IPS DF 4.7 (cell line): ENCODE measurements at regions not wholly inside any gene's neighbourhood (a gene's known extent, or its start where the extent isn't known, plus 50 kb on each side); places are given as distances from the start of the nearest gene placed in this dataset.
A peak's percentile ranks its signal among the peaks of the same experiment; 100 is the strongest.
"Not testable (repeated sequence)": the region's sequence is repeated elsewhere in the genome, so short reads cannot be mapped to it uniquely, and the experiment has no call there.

Experiments used
- DNase-seq: peaks from one replicate; pipeline ENCODE4 v3.0.0-alpha.2; 2013; ENCODE audit warnings: low spot score; ENCODE audit errors: extremely low read depth

DNA sequence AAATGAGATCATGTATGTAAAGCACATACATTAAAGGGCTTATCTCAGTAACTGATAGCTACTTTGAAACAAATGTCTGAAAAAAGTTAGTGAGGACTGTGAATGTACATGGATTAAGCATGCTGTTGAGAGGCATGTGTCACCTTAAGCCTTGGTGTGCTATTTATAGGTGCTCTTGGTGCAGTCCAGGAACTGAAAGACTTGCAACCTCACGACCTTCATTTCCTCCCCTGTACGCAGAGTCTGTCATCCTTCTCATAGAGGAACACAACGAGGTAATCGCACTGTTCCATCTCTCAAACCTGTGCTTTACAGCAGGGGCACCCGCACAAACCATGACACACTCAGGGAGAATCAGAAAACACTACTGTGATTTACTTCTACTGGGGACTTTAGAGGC is 65.6 kb downstream of the UFM1 start:
- no peak for DNase-seq

DNA sequence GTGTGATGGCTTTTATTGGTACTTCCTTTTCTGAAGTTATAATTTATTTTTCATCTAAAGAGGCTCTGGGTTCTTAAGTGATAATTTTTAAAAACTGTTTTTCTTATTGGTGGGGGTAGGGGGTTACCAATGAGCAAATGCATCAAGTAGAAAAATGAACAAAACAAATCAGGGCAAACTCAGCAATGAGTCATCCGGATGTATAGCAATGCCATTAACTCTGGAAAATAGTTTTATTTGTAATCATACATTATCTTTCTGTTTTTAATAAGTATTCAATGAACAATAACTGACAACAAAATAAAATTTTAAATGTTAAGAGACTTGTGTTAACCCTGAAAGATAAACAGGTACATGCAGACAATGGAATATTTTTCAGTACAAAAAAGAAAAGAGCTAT is 67.6 kb downstream of the UFM1 start:
- no peak for DNase-seq

DNA sequence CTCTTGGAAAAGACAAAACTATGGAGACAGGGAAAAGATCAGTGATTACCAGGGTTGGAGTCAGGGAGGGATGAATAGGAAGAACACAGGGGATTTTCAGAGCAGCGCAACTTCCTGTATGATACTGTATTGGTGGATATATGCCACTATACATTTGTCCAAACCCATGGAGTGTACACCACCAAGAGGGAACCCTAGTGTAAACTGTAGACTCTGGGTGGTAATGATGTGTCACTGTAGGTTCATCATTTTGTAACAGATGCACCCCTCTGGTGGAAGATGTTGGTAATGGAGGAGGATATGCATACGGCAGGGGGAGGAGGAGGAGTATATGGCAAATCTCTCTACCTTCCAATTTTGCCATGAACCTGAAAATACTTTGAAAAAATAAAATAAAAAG is 68.1 kb downstream of the UFM1 start:
- DNase-seq: peak; percentile 7

DNA sequence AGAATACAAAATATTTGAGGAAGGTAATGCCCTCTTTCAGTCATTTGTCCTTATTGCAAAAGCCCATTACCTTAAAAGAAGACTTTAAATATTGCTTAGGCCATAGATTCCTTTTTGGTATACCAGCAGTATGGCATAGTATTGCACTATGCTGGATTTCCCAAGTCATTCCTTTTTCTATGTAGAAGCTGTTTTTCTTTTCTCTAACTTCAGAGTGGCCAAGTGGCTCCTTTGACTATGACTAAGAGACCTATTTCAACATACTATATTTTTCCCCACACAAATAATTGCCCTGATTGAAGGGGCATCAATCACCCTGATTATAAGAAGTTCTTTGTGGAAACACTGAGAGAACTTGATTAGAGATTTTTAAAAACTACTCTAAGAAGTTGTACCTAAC is 68.6 kb downstream of the UFM1 start:
- no peak for DNase-seq

DNA sequence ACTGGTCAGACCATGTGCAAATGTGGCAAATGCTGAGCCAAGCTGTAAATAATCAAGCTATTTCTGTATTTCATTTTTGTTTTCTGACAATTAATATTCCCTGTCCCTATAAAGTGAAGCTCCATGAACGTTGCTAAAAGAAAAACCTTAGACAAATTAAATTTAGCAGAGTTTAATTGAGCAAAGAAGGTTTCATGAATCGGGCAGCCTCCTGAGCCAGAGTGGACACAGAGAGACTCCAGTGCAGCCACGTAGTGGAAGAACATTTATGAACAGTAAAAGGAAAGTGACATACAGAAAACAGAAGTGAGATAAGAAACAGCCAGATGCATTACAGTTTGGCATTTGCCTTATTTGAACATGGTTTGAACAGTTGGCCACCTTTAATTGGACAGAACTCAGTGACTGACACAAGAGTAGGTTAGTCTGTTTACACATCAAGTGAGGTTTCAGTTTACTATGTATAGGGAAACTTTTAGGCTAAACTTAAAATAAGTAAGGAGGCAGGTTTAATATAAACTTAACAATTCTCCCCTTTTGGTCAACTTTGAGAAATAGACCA is 69.7 kb downstream of the UFM1 start:
- DNase-seq: no peak

DNA sequence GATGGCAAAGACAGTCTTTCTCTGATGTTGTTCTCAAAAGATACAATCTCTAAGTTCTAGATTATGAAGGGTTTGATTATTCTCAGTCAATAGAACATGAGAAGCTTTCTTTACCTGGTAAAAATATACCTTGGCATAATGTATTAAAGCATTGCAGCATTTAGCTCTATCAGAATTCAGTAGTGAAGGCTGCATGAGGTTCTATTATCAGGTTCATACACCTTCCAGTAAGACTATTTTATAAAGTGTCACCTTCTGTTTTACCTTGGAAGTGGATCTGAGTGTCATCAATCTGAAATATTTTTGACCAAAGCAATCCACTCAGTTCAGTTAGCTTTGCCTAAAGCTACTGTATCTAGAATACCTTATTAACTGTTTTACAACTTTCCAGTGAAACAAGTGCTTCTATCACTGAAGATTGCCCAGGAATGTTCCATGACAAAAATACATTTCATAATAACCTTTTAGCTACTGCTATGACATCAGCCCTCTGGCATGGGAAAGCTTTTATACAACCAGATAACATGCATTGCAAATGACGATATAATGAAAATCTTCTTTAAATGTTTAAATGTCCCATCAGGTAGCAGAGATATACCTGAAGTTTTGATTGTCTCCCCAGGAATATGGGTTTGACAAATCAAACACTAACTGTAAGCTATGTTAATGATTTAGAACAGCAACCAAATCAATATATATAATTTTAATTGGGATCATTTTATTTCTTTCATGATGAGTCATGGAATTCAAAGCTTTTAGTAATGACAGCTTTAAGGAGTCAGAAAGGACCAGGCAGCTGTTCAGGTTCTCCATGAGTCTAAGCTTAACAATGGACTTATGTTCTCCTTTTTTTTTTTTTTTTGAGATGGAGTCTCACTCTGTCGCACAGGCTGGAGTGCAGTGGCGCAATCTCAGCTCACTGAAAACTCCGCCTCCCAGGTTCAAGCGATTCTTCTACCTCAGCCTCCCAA is 72.2 kb downstream of the UFM1 start:
- no peak for DNase-seq

DNA sequence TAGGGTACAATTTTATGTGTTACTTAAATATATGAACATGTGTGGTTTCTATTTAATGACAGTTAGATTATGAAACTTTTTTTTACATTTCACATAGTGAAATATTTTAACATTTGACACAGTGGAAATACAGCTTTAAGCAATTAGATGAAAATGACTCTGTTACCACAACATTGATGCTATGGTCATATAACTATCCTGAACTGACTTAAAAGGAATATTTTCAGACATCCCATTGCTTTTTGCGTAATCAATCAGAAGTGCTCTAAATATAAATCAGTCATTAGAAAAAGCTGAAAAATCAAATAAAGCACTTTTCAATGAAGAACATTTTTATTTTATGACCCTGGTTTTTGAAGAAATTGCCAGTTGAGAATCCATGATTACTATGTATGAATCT is 80.3 kb downstream of the UFM1 start:
- no peak for DNase-seq

DNA sequence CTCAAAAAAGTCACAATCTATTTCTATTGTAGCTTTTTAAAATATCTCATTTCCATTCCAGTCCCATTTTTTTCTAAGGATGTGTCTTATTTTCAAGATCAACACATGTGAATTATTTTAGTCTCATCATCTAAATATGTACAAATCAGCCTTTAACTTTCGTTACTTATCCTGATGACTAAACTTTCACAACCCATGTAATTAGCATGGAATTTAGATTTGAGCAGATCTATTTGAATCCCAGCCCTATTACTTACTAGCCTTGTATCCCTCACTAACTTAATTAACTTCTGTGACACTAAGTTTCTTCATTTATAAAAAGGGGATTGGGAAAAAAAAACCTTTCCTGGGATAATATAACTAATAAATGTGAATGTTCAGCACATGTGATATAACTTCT is 81.1 kb downstream of the UFM1 start:
- no peak for DNase-seq

DNA sequence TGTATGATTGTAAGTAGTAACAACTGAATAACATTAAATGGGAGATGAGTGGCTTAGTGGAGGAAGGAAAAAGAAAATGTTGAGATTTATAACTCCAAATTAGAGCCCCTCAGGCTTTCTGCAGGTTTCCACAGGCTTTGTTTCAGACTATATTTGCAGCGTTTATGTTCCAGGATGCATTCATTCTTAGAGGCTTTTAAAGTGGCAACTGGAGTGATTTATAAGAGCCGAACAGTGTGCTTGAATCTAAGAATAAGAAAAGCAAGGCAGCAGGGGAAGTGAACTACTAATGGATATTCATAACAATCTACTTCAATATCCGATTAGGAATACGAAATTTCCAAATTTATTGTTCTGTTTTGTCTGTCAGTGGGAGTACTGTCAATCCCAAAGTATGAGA is 91.0 kb downstream of the UFM1 start:
- DNase-seq: no peak

DNA sequence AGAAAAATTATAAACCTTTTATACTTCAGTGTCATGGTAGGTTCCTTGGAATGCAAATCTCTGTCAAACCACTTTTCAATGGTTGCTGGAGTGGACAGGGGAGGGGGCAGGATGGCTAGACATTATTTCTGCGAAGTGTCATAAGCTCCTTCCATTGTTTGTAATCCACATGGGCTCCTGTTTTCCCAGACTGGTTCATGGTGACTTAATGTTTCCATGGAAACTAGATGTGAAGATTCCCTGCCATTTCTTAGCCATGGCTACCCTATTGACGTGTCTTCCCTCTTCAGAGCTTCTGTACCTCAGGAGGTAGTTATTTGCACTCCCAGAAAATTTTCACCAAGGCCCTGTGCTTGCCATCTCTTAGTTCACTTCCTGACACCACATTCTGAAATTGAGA is 95.3 kb downstream of the UFM1 start:
- no peak for DNase-seq

DNA sequence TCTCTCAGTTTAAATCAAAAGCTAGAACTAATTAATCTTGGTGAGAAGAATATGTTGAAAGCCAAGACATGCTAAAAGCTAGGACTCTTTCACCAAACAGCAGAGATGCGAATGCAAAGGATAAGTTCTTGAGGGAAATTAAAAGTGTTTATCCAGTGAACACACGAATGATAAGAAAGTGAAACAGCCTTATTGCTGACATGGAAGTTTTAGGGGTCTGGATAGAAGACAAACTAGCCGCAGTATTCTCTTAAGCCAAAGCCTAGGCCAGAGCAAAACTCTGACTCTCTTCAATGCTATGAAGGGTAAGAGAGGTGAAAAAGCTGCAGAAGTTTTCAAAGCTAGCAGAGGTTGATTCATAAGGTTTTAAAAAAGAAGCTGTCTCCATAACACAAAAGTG is 103.0 kb downstream of the UFM1 start:
- no peak for DNase-seq

DNA sequence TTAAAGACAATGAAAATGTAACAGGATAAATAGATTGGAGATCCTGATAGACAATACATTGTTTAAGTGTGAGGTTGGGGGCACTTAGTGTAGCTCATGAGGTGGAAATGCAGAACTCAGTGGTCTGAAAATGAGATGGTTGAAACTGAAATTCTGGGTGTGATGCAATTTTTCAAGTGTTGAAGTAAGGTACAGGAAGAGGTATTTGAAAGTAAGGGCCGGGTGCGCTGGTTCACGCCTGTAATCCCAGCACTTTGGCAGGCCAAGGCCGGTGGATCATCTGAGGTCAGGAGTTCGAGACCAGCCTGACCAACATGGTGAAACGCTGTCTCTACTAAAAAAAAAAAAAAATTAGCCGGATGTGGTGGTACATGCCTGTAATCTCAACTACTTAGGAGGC is 113.0 kb downstream of the UFM1 start:
- DNase-seq: no peak

DNA sequence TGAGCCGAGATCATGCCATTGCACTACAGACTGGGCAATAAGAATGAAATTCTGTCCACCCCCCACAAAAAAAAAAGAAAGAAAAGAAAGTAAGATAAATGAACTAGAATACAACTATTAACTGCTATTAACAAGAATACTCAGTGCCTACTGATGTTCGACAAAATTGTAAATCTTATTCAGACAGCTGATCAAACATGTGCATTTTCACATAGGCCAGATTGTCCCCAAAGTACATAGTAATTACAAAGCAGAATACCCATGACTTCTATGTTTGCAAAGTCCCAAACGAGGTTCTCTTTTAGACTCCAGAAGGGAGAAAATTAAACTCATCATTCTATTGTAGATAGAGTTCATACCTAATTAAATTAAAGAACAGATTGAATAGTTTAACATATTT is 113.4 kb downstream of the UFM1 start:
- no peak for DNase-seq

DNA sequence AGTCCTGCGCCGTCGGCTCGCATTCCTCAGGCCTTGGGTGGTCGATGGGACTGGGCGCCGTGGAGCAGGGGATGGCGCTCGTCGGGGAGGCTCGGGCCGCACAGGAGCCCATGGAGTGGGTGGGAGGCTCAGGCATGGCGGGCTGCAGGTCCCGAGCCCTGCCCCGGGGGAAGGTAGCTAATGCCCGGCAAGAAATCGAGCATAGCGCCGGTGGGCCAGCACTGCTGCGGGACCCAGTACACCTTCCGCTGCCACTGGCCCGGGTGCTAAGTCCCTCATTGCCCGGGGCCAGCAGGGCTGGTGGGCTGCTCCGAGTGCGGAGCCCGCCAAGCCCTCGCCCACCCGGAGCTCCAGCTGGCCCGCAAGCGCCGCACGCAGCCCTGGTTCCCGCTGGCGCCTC is 122.8 kb downstream of the UFM1 start:
- not testable (repeated sequence) for DNase-seq

DNA sequence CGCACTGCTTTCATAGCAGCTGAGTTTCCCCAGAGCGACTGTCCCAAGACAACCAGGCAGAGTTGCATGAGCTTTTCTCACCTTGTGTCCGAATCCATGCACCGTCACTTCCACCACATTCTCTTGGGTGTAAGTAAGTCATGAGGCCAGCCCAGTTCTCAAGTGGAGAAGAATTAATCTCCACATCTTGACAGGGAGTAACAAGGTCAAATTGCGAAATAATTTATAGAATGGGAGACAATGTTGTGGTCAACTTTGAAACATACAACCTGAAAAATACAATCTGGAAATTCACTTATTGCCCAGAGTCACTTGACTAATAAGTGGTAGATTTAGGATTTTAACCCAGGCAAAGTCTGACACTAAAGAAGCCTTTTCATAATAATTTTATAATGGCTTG is 123.7 kb downstream of the UFM1 start:
- DNase-seq: no peak

DNA sequence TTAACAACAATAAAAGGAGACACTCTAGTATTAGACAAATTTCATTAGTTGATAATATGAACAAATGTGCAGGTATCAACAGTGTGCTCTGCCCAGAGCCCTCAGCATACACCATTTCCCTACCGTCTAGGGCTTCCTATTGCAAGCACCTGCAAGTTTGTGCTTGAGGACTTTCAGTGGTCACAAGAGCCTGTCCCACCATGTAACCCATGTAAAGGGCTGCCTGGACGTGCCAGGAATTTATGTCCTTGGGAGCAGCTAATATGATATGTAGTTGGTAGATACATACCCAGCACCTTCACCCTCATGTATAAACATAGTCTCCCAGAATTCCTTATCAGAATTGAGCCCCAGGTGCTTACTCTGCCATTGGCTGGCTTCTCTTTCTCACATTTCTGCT is 128.0 kb downstream of the UFM1 start:
- DNase-seq: no peak

DNA sequence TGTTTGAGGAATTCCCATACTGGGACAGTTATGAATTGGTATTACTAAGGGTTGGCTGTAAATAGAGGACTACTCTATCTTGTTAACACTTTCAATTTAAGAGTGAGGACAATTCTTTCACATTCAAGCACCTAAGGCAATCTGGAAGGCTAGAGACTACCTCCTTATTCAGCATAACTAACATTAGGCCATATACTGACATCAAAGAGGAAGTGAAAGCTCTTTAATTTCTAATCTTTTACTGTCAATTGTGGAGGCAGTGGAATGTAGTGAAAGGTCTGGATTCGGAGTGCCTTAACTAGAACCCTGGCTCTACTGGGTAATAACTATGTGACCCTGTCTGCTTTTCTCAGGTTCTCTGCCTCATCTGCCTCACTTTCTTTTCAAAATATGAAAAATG is 134.0 kb downstream of the UFM1 start:
- DNase-seq: no peak

DNA sequence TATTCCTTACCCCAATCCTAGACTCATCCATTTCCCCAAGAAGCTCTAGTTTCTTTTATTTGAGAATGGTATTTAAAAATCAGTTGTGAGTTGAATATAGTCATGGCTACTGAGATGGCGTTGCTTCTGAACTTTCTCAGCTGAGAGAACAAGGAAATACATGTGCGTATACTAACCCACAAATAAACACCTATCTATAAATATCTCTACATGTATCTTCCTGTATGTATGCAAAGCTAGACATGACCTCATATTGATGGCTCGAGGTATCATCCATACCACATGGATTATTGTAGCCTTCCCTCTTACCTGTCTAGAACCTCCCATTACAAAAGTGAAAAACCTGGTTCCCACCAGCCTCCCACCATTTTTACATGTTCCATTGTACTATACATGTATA is 141.0 kb downstream of the UFM1 start:
- DNase-seq: no peak

DNA sequence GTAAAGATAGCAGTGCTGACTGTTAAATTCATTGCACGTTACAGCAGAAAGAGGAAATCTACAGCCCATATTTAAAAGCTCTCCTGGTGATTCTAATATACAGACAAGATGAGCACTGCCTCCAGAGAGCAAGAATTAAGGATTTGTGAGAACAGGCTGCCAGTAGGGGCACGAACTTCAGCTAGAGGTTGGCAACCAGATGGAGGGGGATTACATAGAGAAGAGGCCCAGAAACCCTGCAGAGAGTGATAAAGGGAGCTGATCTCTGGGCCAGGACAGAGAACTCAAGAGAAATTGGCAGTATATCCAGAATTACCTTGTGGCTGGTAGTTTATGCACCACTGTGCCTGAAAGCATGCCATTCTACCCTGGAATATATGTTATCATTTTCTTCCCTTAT is 144.8 kb downstream of the UFM1 start:
- no peak for DNase-seq

DNA sequence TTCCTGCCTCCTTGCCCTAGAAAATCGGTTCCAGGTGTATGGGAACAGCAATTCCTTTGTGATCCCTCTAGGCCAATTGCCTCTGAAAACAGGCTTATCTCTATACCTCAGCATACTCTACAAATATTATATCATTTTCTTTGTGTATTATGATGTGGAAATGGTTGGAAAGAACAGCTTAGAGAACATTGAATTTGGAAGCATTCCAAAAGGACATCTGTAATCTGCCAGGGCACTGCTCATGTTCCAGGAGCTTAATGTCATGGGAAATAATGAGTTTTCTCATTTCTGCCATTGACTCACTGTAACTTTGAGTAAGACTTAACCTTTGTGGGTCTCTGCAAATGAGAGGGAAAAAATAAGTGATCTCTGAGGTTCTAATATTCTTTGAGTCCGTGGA is 147.3 kb downstream of the UFM1 start:
- no peak for DNase-seq

DNA sequence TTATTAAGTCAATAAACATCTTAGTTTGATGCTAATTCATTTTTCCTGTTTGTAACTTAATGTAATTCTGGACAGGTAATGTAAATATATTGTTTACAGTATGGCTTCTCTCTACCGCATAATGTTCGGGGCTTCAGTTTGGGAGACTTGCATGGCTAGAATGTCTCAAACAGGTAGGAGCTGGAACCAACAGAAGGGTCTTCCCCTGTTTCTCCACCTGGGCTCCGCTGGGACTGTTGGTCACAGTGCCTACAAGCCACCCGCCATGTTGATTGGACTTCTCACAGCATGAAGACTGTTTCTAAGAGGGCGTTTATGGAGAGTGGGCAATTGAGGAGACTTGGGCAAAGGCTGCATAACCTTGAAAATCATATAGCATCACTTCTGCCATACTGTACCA is 148.6 kb downstream of the UFM1 start:
- DNase-seq: no peak

DNA sequence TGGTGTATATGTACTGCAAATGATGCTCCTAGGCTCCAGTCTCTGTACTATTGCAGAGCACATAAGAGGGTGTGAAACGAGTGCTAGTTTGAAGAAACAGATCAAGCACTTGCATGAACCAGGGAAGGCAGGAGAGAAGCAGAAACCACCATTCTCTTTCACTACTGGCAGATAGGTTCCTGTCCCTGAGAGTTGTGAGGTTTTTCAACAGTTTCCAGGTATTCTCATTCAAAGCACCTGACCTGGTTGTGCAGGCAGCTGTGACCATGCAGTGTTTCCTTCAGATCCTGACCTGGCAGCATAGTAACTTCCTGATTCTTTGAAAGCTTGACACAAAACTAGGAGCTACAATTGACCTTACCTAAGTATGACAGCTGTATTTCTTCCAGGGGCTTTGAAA is 164.9 kb downstream of the UFM1 start:
- DNase-seq: no peak

DNA sequence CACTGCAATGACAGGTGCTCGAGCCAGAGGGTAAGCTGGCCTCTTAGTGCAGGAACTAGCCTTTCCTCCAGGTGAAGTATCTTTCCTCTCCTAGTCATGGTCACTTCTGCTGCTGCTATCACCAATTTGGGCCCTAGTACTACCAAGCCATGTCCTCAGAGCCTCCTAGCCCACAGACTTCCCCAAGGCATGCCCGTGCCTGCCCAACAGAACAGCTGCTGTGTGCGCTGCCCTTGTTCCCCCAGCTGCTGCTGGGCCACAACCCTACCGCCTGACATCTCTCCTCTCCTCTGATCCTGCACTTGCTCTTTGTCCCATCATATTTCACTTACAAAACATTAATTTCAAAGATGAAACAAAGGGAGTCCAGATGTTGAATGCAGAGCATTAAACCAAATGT is 168.5 kb upstream of the FREM2 start:
- DNase-seq: no peak
